SU-DHL-6 (cell line): ENCODE measurements at regions not wholly inside any gene's neighbourhood (a gene's known extent, or its start where the extent isn't known, plus 50 kb on each side); places are given as distances from the start of the nearest gene placed in this dataset.

Experiments used
- EZH2phosphoT487 ChIP-seq: fragments of 200-600 bp; sonication (generic), shearing (Covaris generic); conservative IDR thresholded peaks from 2 replicates; pipeline ENCODE4 v1.6.1; 2018; ENCODE audit warnings: mild to moderate bottlenecking, antibody characterized with exemption, low read length, moderate library complexity, mixed read lengths
- TF ChIP-seq, protein P1 (sequence below): fragments of 200-600 bp; sonication (generic); IDR thresholded peaks from one replicate; pipeline ENCODE4 v1.5.1; 2017; ENCODE audit warnings: antibody characterized with exemption, mild to moderate bottlenecking, low read length, moderate library complexity; ENCODE audit not compliant: insufficient read depth, poor library complexity, severe bottlenecking

DNA sequence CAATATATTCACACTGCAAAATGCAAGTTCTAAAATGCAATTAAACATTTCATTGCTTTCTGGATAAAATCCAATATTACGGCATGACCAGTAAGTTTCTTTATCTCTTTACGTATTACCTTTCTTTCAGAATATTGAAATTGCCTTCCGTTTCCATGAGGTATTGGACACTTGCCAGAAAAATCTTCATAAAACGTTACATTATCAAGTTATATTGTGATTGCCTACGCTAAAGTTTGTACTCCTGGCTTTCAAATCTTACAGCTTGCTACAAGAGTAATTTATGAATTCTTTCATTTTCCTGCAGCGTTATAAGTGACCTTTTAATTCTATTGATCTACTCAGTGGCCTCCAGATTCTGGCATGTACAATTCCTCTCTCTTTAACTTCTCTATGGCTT, 1349.3 kb downstream of the OTOL1 start:
- no peak for TF ChIP-seq EZH2phosphoT487
- TF ChIP-seq, protein P1, sequence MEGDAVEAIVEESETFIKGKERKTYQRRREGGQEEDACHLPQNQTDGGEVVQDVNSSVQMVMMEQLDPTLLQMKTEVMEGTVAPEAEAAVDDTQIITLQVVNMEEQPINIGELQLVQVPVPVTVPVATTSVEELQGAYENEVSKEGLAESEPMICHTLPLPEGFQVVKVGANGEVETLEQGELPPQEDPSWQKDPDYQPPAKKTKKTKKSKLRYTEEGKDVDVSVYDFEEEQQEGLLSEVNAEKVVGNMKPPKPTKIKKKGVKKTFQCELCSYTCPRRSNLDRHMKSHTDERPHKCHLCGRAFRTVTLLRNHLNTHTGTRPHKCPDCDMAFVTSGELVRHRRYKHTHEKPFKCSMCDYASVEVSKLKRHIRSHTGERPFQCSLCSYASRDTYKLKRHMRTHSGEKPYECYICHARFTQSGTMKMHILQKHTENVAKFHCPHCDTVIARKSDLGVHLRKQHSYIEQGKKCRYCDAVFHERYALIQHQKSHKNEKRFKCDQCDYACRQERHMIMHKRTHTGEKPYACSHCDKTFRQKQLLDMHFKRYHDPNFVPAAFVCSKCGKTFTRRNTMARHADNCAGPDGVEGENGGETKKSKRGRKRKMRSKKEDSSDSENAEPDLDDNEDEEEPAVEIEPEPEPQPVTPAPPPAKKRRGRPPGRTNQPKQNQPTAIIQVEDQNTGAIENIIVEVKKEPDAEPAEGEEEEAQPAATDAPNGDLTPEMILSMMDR: no peak
